ENCODE measurements at regions not wholly inside any gene's neighbourhood (a gene's known extent, or its start where the extent isn't known, plus 50 kb on each side); places are given as distances from the start of the nearest gene placed in this dataset.

DNA sequence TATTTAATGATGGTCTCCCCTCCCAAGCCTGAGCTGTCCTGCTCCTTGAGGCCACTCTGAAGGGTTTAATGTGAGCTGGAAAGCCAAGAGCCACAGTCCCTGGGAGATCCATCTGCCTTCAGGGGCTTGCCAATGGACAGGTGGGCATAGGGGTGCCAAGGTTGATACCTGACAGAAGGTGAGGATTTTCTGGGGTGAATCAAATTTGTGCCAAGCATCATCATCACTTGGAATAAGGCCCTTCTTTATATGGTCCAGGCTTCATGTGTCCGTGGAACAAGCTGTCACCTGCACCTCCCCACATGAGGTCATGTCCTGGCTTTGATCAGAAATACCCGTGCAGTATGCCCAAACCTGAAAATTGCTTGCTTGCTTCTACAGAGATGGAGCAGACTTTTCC lies 71.9 kb upstream of the CTNNB1 start:
- Histone ChIP-seq H3K4me1 (ENCODE audit: insufficient read depth) (no peaks in the 10 kb centered on the region), H3K27ac (no peak overlapping the region), H3K27me3 (no peaks in the 10 kb centered on the region), H4K20me1 (ENCODE audit: insufficient read depth, poor library complexity, severe bottlenecking) (no peaks in the 10 kb centered on the region), H3K9me3 (ENCODE audit: low read depth) (peaks cover 3% of the 10 kb centered on the region), H2AFZ (no peak overlapping the region), H3K4me3 (no peak overlapping the region), H3K79me2 (no peaks in the 10 kb centered on the region), H3K36me3 (replicated peaks; ENCODE audit: insufficient read depth, low read depth) (no peaks in the 10 kb centered on the region), H3K9me2 (replicated peaks; ENCODE audit: insufficient read depth) (no peaks in the 10 kb centered on the region), H3K4me2 (no peak overlapping the region)
- no peak for DNase-seq (ENCODE audit: low spot score)
- WGBS (ENCODE audit: low lambda C conversion rate, missing lambda C conversion rate), result 93% methylated on average over 2 of the region's 2 CpGs
- no peak for TF ChIP-seq EZH2 (IDR thresholded peaks at IDR 0.05; ENCODE audit: borderline replicate concordance)

GRCh38 chr3:41129731-41130130 lies 69.6 kb upstream of the CTNNB1 start:
- Histone ChIP-seq H3K79me2 (no peaks in the 10 kb centered on the region), H3K9me2 (replicated peaks; ENCODE audit: insufficient read depth) (no peaks in the 10 kb centered on the region), H3K9me3 (ENCODE audit: low read depth) (peaks cover 3% of the 10 kb centered on the region), H3K36me3 (replicated peaks; ENCODE audit: insufficient read depth, low read depth) (no peaks in the 10 kb centered on the region), H4K20me1 (ENCODE audit: insufficient read depth, poor library complexity, severe bottlenecking) (no peaks in the 10 kb centered on the region), H3K4me3 (no peak overlapping the region), H3K4me2 (no peak overlapping the region), H3K27me3 (no peaks in the 10 kb centered on the region), H3K4me1 (ENCODE audit: insufficient read depth) (no peaks in the 10 kb centered on the region), H2AFZ (no peak overlapping the region), H3K27ac (no peak overlapping the region)
- TF ChIP-seq EZH2 (IDR thresholded peaks at IDR 0.05; ENCODE audit: borderline replicate concordance), result no peak
- TF ChIP-seq EZH2phosphoT487 (IDR thresholded peaks at IDR 0.05; ENCODE audit: low read depth, severe bottlenecking, unreplicated experiment), result no peak
- no peak for TF ChIP-seq CTCF (IDR thresholded peaks at IDR 0.05; ENCODE audit: poor library complexity)
- 92% methylated on average over 1 of the region's 1 CpG for WGBS (ENCODE audit: low lambda C conversion rate, missing lambda C conversion rate)
- no peak for DNase-seq (ENCODE audit: low spot score)

GRCh38 chr3:41131224-41131623 lies 68.1 kb upstream of the CTNNB1 start:
- DNase-seq (ENCODE audit: low spot score), result no peak
- no peaks in the 10 kb centered on the region for H4K20me1 ChIP-seq (ENCODE audit: insufficient read depth, poor library complexity, severe bottlenecking)
- H3K36me3 ChIP-seq (replicated peaks; ENCODE audit: insufficient read depth, low read depth), result no peaks in the 10 kb centered on the region
- no peak for TF ChIP-seq EZH2phosphoT487 (IDR thresholded peaks at IDR 0.05; ENCODE audit: low read depth, severe bottlenecking, unreplicated experiment)
- no peak for TF ChIP-seq EZH2 (IDR thresholded peaks at IDR 0.05; ENCODE audit: borderline replicate concordance)
- TF ChIP-seq CTCF (IDR thresholded peaks at IDR 0.05; ENCODE audit: poor library complexity), result no peak
- H3K9me3 ChIP-seq (ENCODE audit: low read depth), result peaks cover 3% of the 10 kb centered on the region
- H3K27ac ChIP-seq, result no peak overlapping the region
- H3K4me2 ChIP-seq, result no peak overlapping the region
- whole genome bisulfite sequencing (ENCODE audit: low lambda C conversion rate, missing lambda C conversion rate), result 42% methylated on average over 3 of the region's 3 CpGs
- H3K4me1 ChIP-seq (ENCODE audit: insufficient read depth), result no peaks in the 10 kb centered on the region
- no peaks in the 10 kb centered on the region for H3K9me2 ChIP-seq (replicated peaks; ENCODE audit: insufficient read depth)
- no peak overlapping the region for H3K4me3 ChIP-seq
- no peaks in the 10 kb centered on the region for H3K79me2 ChIP-seq
- H3K27me3 ChIP-seq, result no peaks in the 10 kb centered on the region
- no peak overlapping the region for H2AFZ ChIP-seq

DNA sequence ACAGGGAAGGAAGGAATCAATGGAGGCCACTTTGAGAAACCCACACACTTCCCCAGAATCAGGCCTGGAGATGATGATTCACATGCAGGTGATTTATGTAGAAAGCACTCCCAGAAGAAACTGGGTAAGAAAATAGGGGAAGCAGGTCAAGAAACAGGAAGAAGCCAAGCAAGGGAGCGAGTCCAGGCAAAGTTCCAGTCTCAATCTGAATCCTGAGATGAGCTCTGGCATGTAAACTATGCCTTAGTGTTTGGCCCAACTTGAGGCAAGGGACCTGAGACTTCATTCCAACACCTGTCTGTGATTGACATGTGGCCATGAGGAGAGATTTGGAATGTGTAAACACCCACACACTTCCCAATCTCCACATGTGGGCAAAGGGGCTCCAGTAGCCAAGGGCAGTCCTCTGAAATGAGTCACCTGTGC lies 61.6 kb upstream of the CTNNB1 start:
- DNase-seq (ENCODE audit: low spot score), result no peak
- TF ChIP-seq EZH2 (IDR thresholded peaks at IDR 0.05; ENCODE audit: borderline replicate concordance), result no peak
- no peak for TF ChIP-seq EZH2phosphoT487 (IDR thresholded peaks at IDR 0.05; ENCODE audit: low read depth, severe bottlenecking, unreplicated experiment)
- TF ChIP-seq CTCF (IDR thresholded peaks at IDR 0.05; ENCODE audit: poor library complexity), result no peak
- Histone ChIP-seq H3K4me1 (ENCODE audit: insufficient read depth) (no peaks in the 10 kb centered on the region), H3K79me2 (no peaks in the 10 kb centered on the region), H4K20me1 (ENCODE audit: insufficient read depth, poor library complexity, severe bottlenecking) (no peaks in the 10 kb centered on the region), H3K36me3 (replicated peaks; ENCODE audit: insufficient read depth, low read depth) (no peaks in the 10 kb centered on the region), H2AFZ (no peak overlapping the region), H3K4me2 (no peak overlapping the region), H3K27ac (no peak overlapping the region), H3K4me3 (no peak overlapping the region), H3K9me3 (ENCODE audit: low read depth) (no peaks in the 10 kb centered on the region), H3K9me2 (replicated peaks; ENCODE audit: insufficient read depth) (no peaks in the 10 kb centered on the region), H3K27me3 (no peaks in the 10 kb centered on the region)
- 95% methylated on average over 1 of the region's 1 CpG for WGBS (ENCODE audit: low lambda C conversion rate, missing lambda C conversion rate)

Data from hepatocyte (in vitro differentiated cells).